CD4-positive, CD25-positive, alpha-beta regulatory T cell (primary cell): ENCODE measurements at regions not wholly inside any gene's neighbourhood (a gene's known extent, or its start where the extent isn't known, plus 50 kb on each side); places are given as distances from the start of the nearest gene placed in this dataset.

Source experiments
- ATAC-seq, 2 donors: fragments of 150-1000 bp; cut with Tn5 transposase; one replicate each; pipeline ENCODE4 v1.10.0; 2021; ENCODE audit warnings: low read depth in 2 of 2, moderate number of reproducible peaks in 2 of 2, moderate library complexity in 1 of 2
- DNase-seq, 3 donors: peaks; one replicate each; pipeline versions ENCODE4 v3.0.0 to v3.0.0-alpha.2; 2012 to 2022; ENCODE audit warnings: mixed read lengths in 1 of 3
- H3K27ac ChIP-seq: one replicate; pipeline ENCODE4 v1.7.0; 2013; ENCODE audit warnings: mild to moderate bottlenecking, low read length; ENCODE audit not compliant: insufficient read depth, poor library complexity, severe bottlenecking
- H3K27me3 ChIP-seq: one replicate; pipeline ENCODE4 v1.7.0; 2013; ENCODE audit warnings: low read length; ENCODE audit not compliant: control insufficient read depth, insufficient read depth
- H3K36me3 ChIP-seq: one replicate; pipeline ENCODE4 v1.7.0; 2013; ENCODE audit warnings: mild to moderate bottlenecking, low read length, moderate library complexity; ENCODE audit not compliant: control insufficient read depth, insufficient read depth
- H3K4me1 ChIP-seq: 2 replicates; pipeline ENCODE4 v1.7.0; 2013; ENCODE audit warnings: mild to moderate bottlenecking, low read length; ENCODE audit not compliant: insufficient read depth, control insufficient read depth, poor library complexity, severe bottlenecking
- H3K4me3 ChIP-seq: one replicate; pipeline ENCODE4 v1.7.0; 2013; ENCODE audit warnings: low read depth, mild to moderate bottlenecking, low read length, moderate library complexity
- H3K9me3 ChIP-seq, 2 experiments: 1 replicate in 1 of 2; 2 replicates in 1 of 2; pipeline ENCODE4 v1.7.0; 2013; ENCODE audit warnings: low read length in 2 of 2, mild to moderate bottlenecking in 1 of 2, moderate library complexity in 1 of 2; ENCODE audit not compliant: control insufficient read depth in 2 of 2
- H3K27ac Mint-ChIP-seq, 3 donors: one replicate each; pipeline ENCODE4 v1.8.0; 2020 to 2022; ENCODE audit warnings: mild to moderate bottlenecking in 3 of 3, mixed read lengths in 3 of 3, moderate library complexity in 2 of 3
- H3K27me3 Mint-ChIP-seq: one replicate; pipeline ENCODE4 v1.8.0; 2022; ENCODE audit warnings: mild to moderate bottlenecking, mixed read lengths
- H3K36me3 Mint-ChIP-seq: one replicate; pipeline ENCODE4 v1.8.0; 2020; ENCODE audit warnings: mixed read lengths
- H3K4me1 Mint-ChIP-seq, 4 donors: one replicate each; pipeline ENCODE4 v1.8.0; 2020 to 2022; ENCODE audit warnings: mixed read lengths in 4 of 4, mild to moderate bottlenecking in 1 of 4
- H3K4me3 Mint-ChIP-seq, 4 donors: one replicate each; pipeline ENCODE4 v1.8.0; 2020 to 2022; ENCODE audit warnings: mild to moderate bottlenecking in 4 of 4, mixed read lengths in 4 of 4, moderate library complexity in 3 of 4
- H3K9me3 Mint-ChIP-seq, 7 donors: one replicate each; pipeline ENCODE4 v1.8.0; 2020 to 2022; ENCODE audit warnings: mixed read lengths in 7 of 7, mild to moderate bottlenecking in 3 of 7, moderate library complexity in 2 of 7

DNA sequence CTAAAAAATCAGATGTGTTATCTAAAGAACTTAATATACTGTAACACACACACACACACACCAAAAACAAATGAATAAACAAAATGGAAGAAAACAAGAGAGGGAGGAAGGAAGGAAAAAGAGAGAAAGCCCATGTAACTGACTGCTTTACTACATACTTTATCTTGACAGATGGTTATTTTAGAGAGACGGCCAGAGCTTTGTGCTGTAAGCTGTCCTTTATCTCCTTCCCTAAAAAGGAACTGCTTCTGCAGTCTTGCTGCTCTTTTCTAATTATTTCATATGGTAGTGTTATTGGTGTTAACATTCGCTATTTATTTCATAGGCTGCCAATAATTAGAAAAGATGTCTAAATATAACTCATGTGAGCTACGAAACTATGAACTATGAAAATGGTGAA, 1384.6 kb downstream of the MRPL39 start:
- Histone ChIP-seq H3K36me3 (no peaks in the 10 kb centered on the region), H3K27ac (no peak overlapping the region), H3K9me3 (peaks cover 0 to 3% of the 10 kb centered on the region in 2 experiments), H3K27me3 (no peaks in the 10 kb centered on the region), H3K4me1 (no peaks in the 10 kb centered on the region), H3K4me3 (no peak overlapping the region)
- Mint-ChIP-seq H3K4me3 (no peak overlapping the region), H3K4me1 (no peaks in the 10 kb centered on the region), H3K9me3 (peaks cover 0 to 15% (median 3%) of the 10 kb centered on the region in 7 donors), H3K27me3 (no peaks in the 10 kb centered on the region), H3K27ac (no peak overlapping the region), H3K36me3 (no peaks in the 10 kb centered on the region)
- no peak for DNase-seq
- no peak for ATAC-seq

GRCh38 chr21:24220446-24220845, 1386.8 kb downstream of the MRPL39 start:
- Histone ChIP-seq H3K9me3 (peaks cover 0 to 3% of the 10 kb centered on the region in 2 experiments), H3K4me3 (no peak overlapping the region), H3K4me1 (no peaks in the 10 kb centered on the region), H3K27ac (no peak overlapping the region), H3K27me3 (no peaks in the 10 kb centered on the region), H3K36me3 (no peaks in the 10 kb centered on the region)
- H3K4me3 Mint-ChIP-seq = no peak overlapping the region
- no peak overlapping the region for H3K27ac Mint-ChIP-seq
- H3K9me3 Mint-ChIP-seq = peaks cover 0 to 9% (median 3%) of the 10 kb centered on the region in 7 donors
- ATAC-seq (no peak), DNase-seq (no peak)
- no peaks in the 10 kb centered on the region for H3K27me3 Mint-ChIP-seq
- no peaks in the 10 kb centered on the region for H3K36me3 Mint-ChIP-seq
- no peaks in the 10 kb centered on the region for H3K4me1 Mint-ChIP-seq

GRCh38 chr21:24217151-24217550, 1390.1 kb downstream of the MRPL39 start:
- H3K9me3 Mint-ChIP-seq = peaks cover 0 to 2% (median 0%) of the 10 kb centered on the region in 7 donors
- H3K4me1 Mint-ChIP-seq = no peaks in the 10 kb centered on the region
- H3K27me3 Mint-ChIP-seq = no peaks in the 10 kb centered on the region
- Histone ChIP-seq H3K4me3 (no peak overlapping the region), H3K27me3 (no peaks in the 10 kb centered on the region), H3K27ac (no peak overlapping the region), H3K9me3 (peaks cover 0 to 3% of the 10 kb centered on the region in 2 experiments), H3K36me3 (no peaks in the 10 kb centered on the region), H3K4me1 (no peaks in the 10 kb centered on the region)
- no peak overlapping the region for H3K4me3 Mint-ChIP-seq
- DNase-seq = no peak
- no peak overlapping the region for H3K27ac Mint-ChIP-seq
- H3K36me3 Mint-ChIP-seq = no peaks in the 10 kb centered on the region
- no peak for ATAC-seq

GRCh38 chr21:24210130-24210529, 1397.2 kb downstream of the MRPL39 start:
- no peaks in the 10 kb centered on the region for H3K36me3 Mint-ChIP-seq
- H3K4me3 ChIP-seq = no peak overlapping the region
- no peaks in the 10 kb centered on the region for H3K9me3 ChIP-seq
- no peak overlapping the region for H3K4me3 Mint-ChIP-seq
- no peaks in the 10 kb centered on the region for H3K27me3 Mint-ChIP-seq
- no peak overlapping the region for H3K27ac Mint-ChIP-seq
- H3K27me3 ChIP-seq = no peaks in the 10 kb centered on the region
- no peaks in the 10 kb centered on the region for H3K36me3 ChIP-seq
- H3K4me1 Mint-ChIP-seq = no peaks in the 10 kb centered on the region
- H3K4me1 ChIP-seq = no peaks in the 10 kb centered on the region
- DNase-seq = no peak
- ATAC-seq = no peak
- peaks cover 0 to 17% (median 4%) of the 10 kb centered on the region in 7 donors for H3K9me3 Mint-ChIP-seq
- H3K27ac ChIP-seq = no peak overlapping the region

DNA sequence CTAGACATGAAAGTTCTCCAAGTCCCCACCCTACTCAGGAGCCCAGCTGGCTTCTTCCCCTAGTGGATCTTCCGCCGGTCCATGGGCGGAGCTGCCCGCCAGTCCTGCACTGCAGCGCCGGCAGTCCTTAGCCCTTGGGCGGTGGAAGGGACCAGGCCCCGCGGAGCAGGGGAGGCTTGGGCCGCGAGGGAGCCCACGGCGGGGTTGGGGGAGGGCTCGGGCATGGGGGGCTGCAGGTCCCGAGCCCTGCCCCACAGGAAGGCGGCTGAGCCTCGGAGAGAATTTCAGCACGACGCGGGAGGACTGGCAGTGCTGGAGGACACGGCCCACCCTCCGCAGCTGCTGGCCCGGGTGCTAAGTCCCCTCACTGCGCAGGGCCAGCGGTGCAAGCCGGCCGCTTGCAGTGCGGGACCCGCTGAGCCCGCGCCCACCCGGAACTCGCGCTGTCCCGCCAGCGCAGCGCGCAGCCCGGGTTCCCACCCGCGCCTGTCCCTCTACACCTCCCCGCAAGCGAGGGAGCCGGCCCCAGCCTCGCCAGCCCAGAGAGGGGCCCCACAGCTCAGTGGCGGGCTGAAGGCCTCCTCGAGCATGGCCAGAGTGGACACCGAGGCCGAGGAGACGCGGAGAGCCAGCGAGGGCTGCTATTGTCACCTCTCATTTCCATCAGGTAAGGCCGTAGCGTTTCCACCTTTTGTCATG, 1398.6 kb downstream of the MRPL39 start:
- H3K9me3 ChIP-seq = no peaks in the 10 kb centered on the region
- no peak for DNase-seq
- no peaks in the 10 kb centered on the region for H3K27me3 ChIP-seq
- Mint-ChIP-seq H3K4me3 (no peak overlapping the region), H3K9me3 (peaks cover 0 to 17% (median 4%) of the 10 kb centered on the region in 7 donors), H3K4me1 (no peaks in the 10 kb centered on the region), H3K27ac (no peak overlapping the region), H3K36me3 (no peaks in the 10 kb centered on the region), H3K27me3 (no peaks in the 10 kb centered on the region)
- H3K4me3 ChIP-seq = no peak overlapping the region
- no peak overlapping the region for H3K27ac ChIP-seq
- ATAC-seq = no peak
- H3K36me3 ChIP-seq = no peaks in the 10 kb centered on the region
- no peaks in the 10 kb centered on the region for H3K4me1 ChIP-seq

DNA sequence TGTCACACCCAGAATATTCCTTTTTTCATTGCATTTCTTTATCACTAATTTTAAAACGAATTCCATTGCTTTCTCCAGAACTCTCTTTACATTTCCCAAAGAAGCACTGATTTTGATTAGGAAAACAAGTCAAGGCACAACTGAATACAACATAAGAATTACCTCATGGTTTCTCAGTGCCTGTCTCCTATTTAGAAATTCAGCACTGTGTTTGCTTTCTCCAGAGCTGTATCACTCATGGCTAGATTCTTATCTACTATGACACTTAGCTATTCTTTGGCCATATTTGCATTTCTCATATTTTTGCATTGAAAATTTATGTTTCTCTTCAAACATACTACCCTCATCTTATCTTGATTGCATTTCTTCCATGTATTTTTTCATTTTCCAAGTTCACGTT, 1402.0 kb downstream of the MRPL39 start:
- no peaks in the 10 kb centered on the region for H3K36me3 ChIP-seq
- H3K36me3 Mint-ChIP-seq = no peaks in the 10 kb centered on the region
- no peaks in the 10 kb centered on the region for H3K9me3 ChIP-seq
- H3K27ac Mint-ChIP-seq = no peak overlapping the region
- no peak for ATAC-seq
- no peaks in the 10 kb centered on the region for H3K27me3 Mint-ChIP-seq
- no peaks in the 10 kb centered on the region for H3K4me1 Mint-ChIP-seq
- H3K4me3 ChIP-seq = no peak overlapping the region
- H3K4me1 ChIP-seq = no peaks in the 10 kb centered on the region
- no peak overlapping the region for H3K27ac ChIP-seq
- H3K4me3 Mint-ChIP-seq = no peak overlapping the region
- peaks cover 2 to 17% (median 6%) of the 10 kb centered on the region in 7 donors for H3K9me3 Mint-ChIP-seq
- DNase-seq = no peak
- no peaks in the 10 kb centered on the region for H3K27me3 ChIP-seq

- no peak for DNase-seq
- H3K27ac ChIP-seq = no peak overlapping the region
- Mint-ChIP-seq H3K27me3 (no peaks in the 10 kb centered on the region), H3K4me3 (no peak overlapping the region), H3K9me3 (peaks cover 0 to 16% (median 5%) of the 10 kb centered on the region in 7 donors), H3K4me1 (no peaks in the 10 kb centered on the region), H3K27ac (no peak overlapping the region), H3K36me3 (no peaks in the 10 kb centered on the region)
- no peaks in the 10 kb centered on the region for H3K27me3 ChIP-seq
- ATAC-seq = no peak
- H3K4me3 ChIP-seq = no peak overlapping the region
- H3K4me1 ChIP-seq = no peaks in the 10 kb centered on the region
- H3K36me3 ChIP-seq = no peaks in the 10 kb centered on the region
- H3K9me3 ChIP-seq = no peaks in the 10 kb centered on the region
Observed at GRCh38 chr21:24204641-24205040, 1402.6 kb downstream of the MRPL39 start.

GRCh38 chr21:24200052-24200451, 1407.2 kb downstream of the MRPL39 start:
- no peaks in the 10 kb centered on the region for H3K9me3 ChIP-seq
- no peak for DNase-seq
- no peaks in the 10 kb centered on the region for H3K4me1 ChIP-seq
- no peaks in the 10 kb centered on the region for H3K27me3 ChIP-seq
- no peak overlapping the region for H3K27ac ChIP-seq
- no peak for ATAC-seq
- Mint-ChIP-seq H3K4me1 (no peaks in the 10 kb centered on the region), H3K4me3 (no peak overlapping the region), H3K9me3 (peaks cover 0 to 11% (median 5%) of the 10 kb centered on the region in 7 donors), H3K27me3 (no peaks in the 10 kb centered on the region), H3K27ac (no peak overlapping the region), H3K36me3 (no peaks in the 10 kb centered on the region)
- no peak overlapping the region for H3K4me3 ChIP-seq
- H3K36me3 ChIP-seq = no peaks in the 10 kb centered on the region
